CD14-positive monocyte (primary cell): ENCODE measurements at regions not wholly inside any gene's neighbourhood (a gene's known extent, or its start where the extent isn't known, plus 50 kb on each side); places are given as distances from the start of the nearest gene placed in this dataset.

Source experiments
- DNase-seq, 3 donors: peaks; one replicate each; pipeline ENCODE4 v3.0.0-alpha.2; 2011 to 2022
- H2AFZ ChIP-seq: 2 replicates; pipeline ENCODE4 v1.6.0; 2012; ENCODE audit warnings: mild to moderate bottlenecking, low read depth, low read length, inconsistent platforms; ENCODE audit not compliant: insufficient read depth, poor library complexity, severe bottlenecking
- H3K27ac ChIP-seq, 2 donors: 1 replicate in 1 of 2; 2 replicates in 1 of 2; pipeline ENCODE4 v1.5.1; 2012 to 2013; ENCODE audit warnings: low read length in 2 of 2, control low read depth in 1 of 2, inconsistent platforms in 1 of 2, low read depth in 1 of 2, mild to moderate bottlenecking in 1 of 2
- H3K27me3 ChIP-seq, 2 donors: one replicate each; pipeline versions ENCODE4 v1.6.0 to v1.6.1; 2011 to 2013; ENCODE audit warnings: low read length in 2 of 2; ENCODE audit not compliant: control insufficient read depth in 2 of 2, insufficient read depth in 2 of 2
- H3K36me3 ChIP-seq, 2 donors: replicated peaks in 1 of 2; 1 replicate in 1 of 2; 2 replicates in 1 of 2; pipeline versions ENCODE4 v1.5.1 to v1.6.1; 2012 to 2013; ENCODE audit warnings: low read length in 2 of 2, control low read depth in 1 of 2, inconsistent platforms in 1 of 2, mild to moderate bottlenecking in 1 of 2; ENCODE audit not compliant: insufficient read depth in 2 of 2, control insufficient read depth in 1 of 2
- H3K4me1 ChIP-seq, 2 donors: 1 replicate in 1 of 2; 2 replicates in 1 of 2; pipeline versions ENCODE4 v1.5.1 to v1.6.1; 2012 to 2013; ENCODE audit warnings: low read length in 2 of 2, control low read depth in 1 of 2, inconsistent platforms in 1 of 2, mild to moderate bottlenecking in 1 of 2, moderate library complexity in 1 of 2; ENCODE audit not compliant: insufficient read depth in 2 of 2, control insufficient read depth in 1 of 2
- H3K4me2 ChIP-seq: replicated peaks from 2 replicates; pipeline ENCODE3; 2012; ENCODE audit warnings: low read length, moderate library complexity, mild to moderate bottlenecking; ENCODE audit not compliant: poor library complexity, severe bottlenecking; ENCODE audit errors: extremely low read depth
- H3K4me3 ChIP-seq, 3 experiments: fragments of 200-600 bp in 1 of 3; sonication (generic) in 1 of 3; replicated peaks in 1 of 3; 1 replicate in 2 of 3; 2 replicates in 1 of 3; pipeline ENCODE4 v1.5.1; 2011 to 2013; ENCODE audit warnings: low read length in 3 of 3, mild to moderate bottlenecking in 3 of 3, control low read depth in 2 of 3, low read depth in 2 of 3, inconsistent platforms in 1 of 3, moderate library complexity in 1 of 3
- H3K79me2 ChIP-seq: 2 replicates; pipeline ENCODE4 v1.6.0; 2012; ENCODE audit warnings: mild to moderate bottlenecking, control low read depth, inconsistent platforms, low read length, moderate library complexity; ENCODE audit not compliant: insufficient read depth
- H3K9ac ChIP-seq: 2 replicates; pipeline ENCODE4 v1.6.0; 2017; ENCODE audit warnings: low read length, mild to moderate bottlenecking; ENCODE audit not compliant: insufficient read depth, poor library complexity, severe bottlenecking
- H3K9me3 ChIP-seq, 2 donors: replicated peaks in 1 of 2; 1 replicate in 1 of 2; 2 replicates in 1 of 2; pipeline versions ENCODE4 v1.5.1 to v1.6.1; 2012 to 2013; ENCODE audit warnings: low read length in 2 of 2, control low read depth in 1 of 2; ENCODE audit not compliant: control insufficient read depth in 1 of 2, insufficient read depth in 1 of 2
- H4K20me1 ChIP-seq: 2 replicates; pipeline ENCODE4 v1.6.0; 2012; ENCODE audit warnings: mild to moderate bottlenecking, low read length, control low read depth, moderate library complexity; ENCODE audit not compliant: insufficient read depth
- H3K27ac Mint-ChIP-seq, 7 donors: one replicate each; pipeline ENCODE4 v1.8.0; 2020; ENCODE audit warnings: mild to moderate bottlenecking in 7 of 7, mixed read lengths in 7 of 7, moderate library complexity in 6 of 7, inconsistent platforms in 2 of 7
- H3K27me3 Mint-ChIP-seq, 3 donors: one replicate each; pipeline ENCODE4 v1.8.0; 2021 to 2022; ENCODE audit warnings: low read depth in 3 of 3, mild to moderate bottlenecking in 3 of 3, mixed read lengths in 3 of 3, moderate library complexity in 3 of 3, inconsistent platforms in 1 of 3
- H3K36me3 Mint-ChIP-seq, 2 donors: one replicate each; pipeline ENCODE4 v1.8.0; 2020; ENCODE audit warnings: mixed read lengths in 2 of 2, inconsistent platforms in 1 of 2, mild to moderate bottlenecking in 1 of 2
- H3K4me1 Mint-ChIP-seq: one replicate; pipeline ENCODE4 v1.8.0; 2020; ENCODE audit warnings: mild to moderate bottlenecking, mixed read lengths
- H3K4me3 Mint-ChIP-seq, 2 donors: one replicate each; pipeline ENCODE4 v1.8.0; 2020; ENCODE audit warnings: mild to moderate bottlenecking in 2 of 2, mixed read lengths in 2 of 2, moderate library complexity in 1 of 2
- H3K9me3 Mint-ChIP-seq, 7 donors: one replicate each; pipeline ENCODE4 v1.8.0; 2020 to 2022; ENCODE audit warnings: mixed read lengths in 7 of 7, mild to moderate bottlenecking in 6 of 7, moderate library complexity in 6 of 7, inconsistent platforms in 2 of 7
- WGBS: methylation state at CpG from one replicate; pipeline ENCODE4 v1.1.5; 2013; ENCODE audit warnings: missing lambda C conversion rate; ENCODE audit not compliant: insufficient coverage; 5-methylcytosine and 5-hydroxymethylcytosine counted together
- intact Hi-C, 2 donors: fragments of 100-400 bp; cut with micrococcal nuclease; formaldehyde crosslinking; loops; one replicate each; pipeline versions ENCODE4 v1.15.0 to v1.15.1; 2023
- TF ChIP-seq, protein P1 (sequence below): fragments of 200-600 bp; IDR thresholded peaks from one replicate; pipeline ENCODE4 v1.8.0; 2022; ENCODE audit warnings: antibody characterized with exemption, mild to moderate bottlenecking

DNA sequence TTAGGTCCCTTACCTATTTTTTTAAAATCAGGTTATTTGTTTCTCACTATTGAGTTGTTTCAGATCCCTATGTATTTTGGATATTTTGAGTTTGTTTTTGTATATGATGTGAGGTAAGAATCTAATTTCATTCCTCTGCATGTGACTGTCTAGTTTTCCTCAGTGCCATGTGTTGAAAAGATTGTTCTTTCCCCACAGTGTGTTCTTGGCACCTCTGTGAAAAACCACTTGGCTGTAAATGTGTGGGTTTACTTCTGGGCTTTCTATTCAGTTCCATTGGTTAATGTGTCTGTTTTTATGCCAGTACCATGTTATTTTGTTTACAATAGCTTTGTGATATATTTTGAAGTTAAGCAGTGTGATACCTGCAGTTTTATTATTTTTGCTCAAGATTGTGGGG, 1516.4 kb downstream of the AACS start:
- TF ChIP-seq, protein P1, sequence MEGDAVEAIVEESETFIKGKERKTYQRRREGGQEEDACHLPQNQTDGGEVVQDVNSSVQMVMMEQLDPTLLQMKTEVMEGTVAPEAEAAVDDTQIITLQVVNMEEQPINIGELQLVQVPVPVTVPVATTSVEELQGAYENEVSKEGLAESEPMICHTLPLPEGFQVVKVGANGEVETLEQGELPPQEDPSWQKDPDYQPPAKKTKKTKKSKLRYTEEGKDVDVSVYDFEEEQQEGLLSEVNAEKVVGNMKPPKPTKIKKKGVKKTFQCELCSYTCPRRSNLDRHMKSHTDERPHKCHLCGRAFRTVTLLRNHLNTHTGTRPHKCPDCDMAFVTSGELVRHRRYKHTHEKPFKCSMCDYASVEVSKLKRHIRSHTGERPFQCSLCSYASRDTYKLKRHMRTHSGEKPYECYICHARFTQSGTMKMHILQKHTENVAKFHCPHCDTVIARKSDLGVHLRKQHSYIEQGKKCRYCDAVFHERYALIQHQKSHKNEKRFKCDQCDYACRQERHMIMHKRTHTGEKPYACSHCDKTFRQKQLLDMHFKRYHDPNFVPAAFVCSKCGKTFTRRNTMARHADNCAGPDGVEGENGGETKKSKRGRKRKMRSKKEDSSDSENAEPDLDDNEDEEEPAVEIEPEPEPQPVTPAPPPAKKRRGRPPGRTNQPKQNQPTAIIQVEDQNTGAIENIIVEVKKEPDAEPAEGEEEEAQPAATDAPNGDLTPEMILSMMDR, result no peak
- no peak for DNase-seq
- Histone ChIP-seq H3K27ac (no peak overlapping the region), H3K36me3 (no peaks in the 10 kb centered on the region), H3K4me3 (no peak overlapping the region), H4K20me1 (no peaks in the 10 kb centered on the region), H3K9me3 (peaks cover 0 to 4% of the 10 kb centered on the region in 2 donors), H2AFZ (no peak overlapping the region), H3K9ac (no peak overlapping the region), H3K79me2 (no peaks in the 10 kb centered on the region), H3K4me1 (no peaks in the 10 kb centered on the region), H3K4me2 (no peak overlapping the region), H3K27me3 (no peaks in the 10 kb centered on the region)
- H3K36me3 Mint-ChIP-seq, result no peaks in the 10 kb centered on the region
- no peak overlapping the region for H3K4me3 Mint-ChIP-seq
- no peaks in the 10 kb centered on the region for H3K27me3 Mint-ChIP-seq
- intact Hi-C loops, result no loop called here
- H3K27ac Mint-ChIP-seq, result no peak overlapping the region
- H3K4me1 Mint-ChIP-seq, result no peaks in the 10 kb centered on the region
- H3K9me3 Mint-ChIP-seq, result peaks cover 0 to 17% (median 3%) of the 10 kb centered on the region in 7 donors

DNA sequence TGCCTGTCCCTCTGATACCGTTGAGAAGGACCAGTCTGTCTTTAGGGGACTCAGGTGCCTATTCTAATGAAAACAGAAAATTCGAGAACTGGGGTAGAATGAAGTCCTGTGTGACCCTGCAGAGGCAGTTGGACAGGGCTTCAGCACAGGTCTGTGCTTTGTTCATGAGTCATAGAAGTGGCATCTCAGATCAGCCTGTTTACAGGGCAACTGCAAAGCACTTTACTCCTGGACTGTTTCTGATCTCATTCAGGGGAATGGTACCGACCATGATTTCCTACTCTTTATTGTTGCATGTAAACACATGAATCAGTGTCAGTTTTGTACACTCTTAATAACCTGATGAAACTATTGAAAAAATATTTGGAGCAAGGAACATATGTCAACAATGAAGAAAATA, 1517.0 kb downstream of the AACS start:
- 38% methylated on average over 1 of the region's 3 CpGs for WGBS
- Mint-ChIP-seq H3K36me3 (no peaks in the 10 kb centered on the region), H3K4me1 (no peaks in the 10 kb centered on the region), H3K27ac (no peak overlapping the region), H3K9me3 (peaks cover 0 to 13% (median 2%) of the 10 kb centered on the region in 7 donors), H3K4me3 (no peak overlapping the region), H3K27me3 (no peaks in the 10 kb centered on the region)
- no peak overlapping the region for H3K4me3 ChIP-seq
- no peaks in the 10 kb centered on the region for H3K9me3 ChIP-seq
- no peaks in the 10 kb centered on the region for H3K4me1 ChIP-seq
- H3K36me3 ChIP-seq, result no peaks in the 10 kb centered on the region
- no peak for DNase-seq
- no peaks in the 10 kb centered on the region for H4K20me1 ChIP-seq
- H3K4me2 ChIP-seq, result no peak overlapping the region
- H3K9ac ChIP-seq, result no peak overlapping the region
- H2AFZ ChIP-seq, result no peak overlapping the region
- H3K27me3 ChIP-seq, result no peaks in the 10 kb centered on the region
- H3K79me2 ChIP-seq, result no peaks in the 10 kb centered on the region
- H3K27ac ChIP-seq, result no peak overlapping the region
- TF ChIP-seq, protein P1, result no peak
- intact Hi-C loops, result no loop called here
